WTC11 (cell line): ENCODE measurements at regions not wholly inside any gene's neighbourhood (a gene's known extent, or its start where the extent isn't known, plus 50 kb on each side); places are given as distances from the start of the nearest gene placed in this dataset.

Experiments used
- ATAC-seq: fragments of 200-7000 bp; cut with Tn5 transposase; 2 replicates; pipeline ENCODE4 v1.10.0; 2021; ENCODE audit warnings: mild to moderate bottlenecking, moderate library complexity
- CTCF ChIA-PET: fragments of 300-600 bp; sonication (Branson Sonifier 250); formaldehyde crosslinking; loops from one replicate; lab custom pipeline; 2021; ENCODE audit warnings: antibody characterized with exemption; lab: Charles Lee
- POLR2A ChIA-PET: fragments of 350-600 bp; sonication (Branson Sonifier 250); formaldehyde crosslinking; loops from one replicate; lab custom pipeline; 2021; ENCODE audit warnings: antibody characterized with exemption; lab: Charles Lee
- DNase-seq: peaks from one replicate; pipeline ENCODE4 v3.0.0; 2021; ENCODE audit warnings: low spot score
- H3K27ac Mint-ChIP-seq: 2 replicates; pipeline ENCODE4 v1.8.0; 2021; ENCODE audit warnings: mixed read lengths
- H3K27me3 Mint-ChIP-seq: 2 replicates; pipeline ENCODE4 v1.8.0; 2021; ENCODE audit warnings: low read depth, mild to moderate bottlenecking, moderate library complexity, mixed read lengths
- H3K36me3 Mint-ChIP-seq: 2 replicates; pipeline ENCODE4 v1.8.0; 2021; ENCODE audit warnings: mixed read lengths
- H3K4me1 Mint-ChIP-seq: 2 replicates; pipeline ENCODE4 v1.8.0; 2022; ENCODE audit warnings: mixed read lengths
- H3K4me3 Mint-ChIP-seq: 2 replicates; pipeline ENCODE4 v1.8.0; 2021; ENCODE audit warnings: mild to moderate bottlenecking, moderate library complexity, mixed read lengths
- H3K9me3 Mint-ChIP-seq: 2 replicates; pipeline ENCODE4 v1.8.0; 2021; ENCODE audit warnings: mixed read lengths
- CREB1 ChIP-seq: sonication (generic); formaldehyde crosslinking; IDR thresholded peaks from 2 replicates; pipeline ENCODE4 v1.8.0; 2023; ENCODE audit warnings: mild to moderate bottlenecking, missing genetic modification reagents
- CREM ChIP-seq: sonication (generic); formaldehyde crosslinking; IDR thresholded peaks from 2 replicates; pipeline ENCODE4 v1.8.1; 2022; ENCODE audit warnings: mild to moderate bottlenecking, missing genetic modification reagents, moderate library complexity
- ELF4 ChIP-seq: sonication (generic); formaldehyde crosslinking; IDR thresholded peaks from 2 replicates; pipeline ENCODE4 v1.8.1; 2022; ENCODE audit warnings: low read depth, mild to moderate bottlenecking, moderate library complexity, missing genetic modification reagents
- FOXJ3 ChIP-seq: sonication (generic); formaldehyde crosslinking; IDR thresholded peaks from 2 replicates; pipeline ENCODE4 v1.9.0; 2021; ENCODE audit warnings: missing genetic modification reagents, mild to moderate bottlenecking, borderline replicate concordance
- FOXK1 ChIP-seq: sonication (generic); formaldehyde crosslinking; IDR thresholded peaks from 2 replicates; pipeline ENCODE4 v1.8.0; 2022; ENCODE audit warnings: mild to moderate bottlenecking, moderate library complexity, missing genetic modification reagents
- GRHL2 ChIP-seq: fragments of 250-450 bp; sonication (Bioruptor Pico); IDR thresholded peaks from 2 replicates; pipeline ENCODE4 v1.8.0; 2022; ENCODE audit warnings: mild to moderate bottlenecking, moderate library complexity; ENCODE audit not compliant: insufficient replicate concordance, severe bottlenecking
- KAT7 ChIP-seq: sonication (generic); formaldehyde crosslinking; IDR thresholded peaks from 2 replicates; pipeline ENCODE4 v1.8.1; 2023; ENCODE audit warnings: missing genetic modification reagents, mild to moderate bottlenecking, borderline replicate concordance
- NR3C1 ChIP-seq: sonication (generic); formaldehyde crosslinking; conservative IDR thresholded peaks from 2 replicates; pipeline ENCODE4 v1.8.1; 2023; ENCODE audit warnings: low read depth, mild to moderate bottlenecking, missing genetic modification reagents
- SMAD4 ChIP-seq: sonication (generic); formaldehyde crosslinking; IDR thresholded peaks from 2 replicates; pipeline ENCODE4 v1.8.0; 2022; ENCODE audit warnings: mild to moderate bottlenecking, missing genetic modification reagents
- TCF7 ChIP-seq: sonication (generic); formaldehyde crosslinking; IDR thresholded peaks from 2 replicates; pipeline ENCODE4 v1.8.0; 2022; ENCODE audit warnings: mild to moderate bottlenecking, low read depth, missing genetic modification reagents, moderate library complexity
- TEAD1 ChIP-seq: sonication (generic); formaldehyde crosslinking; IDR thresholded peaks from 2 replicates; pipeline ENCODE4 v1.8.0; 2022; ENCODE audit warnings: mild to moderate bottlenecking, missing genetic modification reagents
- TEAD4 ChIP-seq: sonication (generic); formaldehyde crosslinking; IDR thresholded peaks from 2 replicates; pipeline ENCODE4 v1.8.0; 2022; ENCODE audit warnings: mild to moderate bottlenecking, missing genetic modification reagents
- TF ChIP-seq, protein P1 (sequence below): sonication (generic); formaldehyde crosslinking; IDR thresholded peaks from 2 replicates; pipeline ENCODE4 v1.8.0; 2023; ENCODE audit warnings: missing genetic modification reagents, mild to moderate bottlenecking, borderline replicate concordance
- TF ChIP-seq, protein P2 (sequence below): sonication (generic); formaldehyde crosslinking; IDR thresholded peaks from 2 replicates; pipeline ENCODE4 v1.8.0; 2023; ENCODE audit warnings: mild to moderate bottlenecking, missing genetic modification reagents
- TF ChIP-seq, protein P3 (sequence below): sonication (generic); formaldehyde crosslinking; IDR thresholded peaks from 2 replicates; pipeline ENCODE4 v1.8.1; 2023; ENCODE audit warnings: mild to moderate bottlenecking, missing genetic modification reagents, moderate library complexity
- TF ChIP-seq, protein P4 (sequence below): sonication (generic); formaldehyde crosslinking; IDR thresholded peaks from 2 replicates; pipeline ENCODE4 v1.8.0; 2022; ENCODE audit warnings: mild to moderate bottlenecking, missing genetic modification reagents
- TF ChIP-seq, protein P5 (sequence below): fragments of 250-450 bp; sonication (Bioruptor Pico); IDR thresholded peaks from 2 replicates; pipeline ENCODE4 v1.9.0; 2021; ENCODE audit warnings: mild to moderate bottlenecking

DNA sequence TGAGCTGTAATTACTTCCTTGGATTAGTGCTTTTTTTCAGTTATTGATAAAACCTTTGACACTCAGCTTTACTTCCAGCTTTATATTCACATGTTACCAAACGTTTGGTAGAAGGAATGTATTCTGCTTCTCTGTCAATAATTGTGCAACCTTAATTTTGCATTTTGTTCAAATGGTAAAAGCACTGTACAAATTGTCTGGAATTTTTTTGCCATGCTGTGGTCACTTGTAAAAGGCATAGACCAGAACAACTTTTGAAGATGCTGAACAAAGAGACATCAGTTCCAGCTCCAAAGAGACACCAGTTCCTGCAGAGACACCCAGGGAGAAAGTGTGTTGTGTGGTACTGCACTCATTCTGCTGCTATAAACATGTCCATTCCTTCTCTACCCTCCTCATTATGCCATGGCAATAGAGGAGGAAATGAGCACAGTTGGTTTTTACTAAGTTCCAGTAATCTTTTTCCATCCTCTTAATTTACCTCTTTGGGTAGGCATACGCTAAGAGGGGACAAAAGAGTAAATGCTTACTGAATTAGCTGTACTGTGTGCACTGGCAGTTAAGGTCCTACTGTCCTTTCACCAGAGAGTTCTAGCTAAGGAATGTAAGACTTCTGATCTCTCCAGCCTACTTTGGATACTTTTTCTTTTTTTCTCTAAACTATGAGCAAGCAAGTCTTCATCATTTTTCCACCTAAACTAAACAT, 387.4 kb downstream of the FGF10 start:
- ChIA-PET CTCF (no interaction called here), POLR2A (interaction anchor here (0.7 kb wide), 1 partner anchor 73 kb away, joined by 3 read pairs; no protein-coding TSS in a partner anchor)
- Mint-ChIP-seq H3K4me3 (no peak overlapping the region), H3K27ac (no peak overlapping the region), H3K36me3 (no peaks in the 10 kb centered on the region), H3K9me3 (peaks cover 22% of the 10 kb centered on the region), H3K27me3 (no peaks in the 10 kb centered on the region), H3K4me1 (peaks cover 12% of the 10 kb centered on the region)
- TF ChIP-seq KAT7 (CRISPR knock-in tag) (no peak), TEAD4 (CRISPR knock-in tag) (no peak), FOXJ3 (CRISPR knock-in tag) (no peak), TEAD1 (CRISPR knock-in tag) (no peak), ELF4 (no peak), SMAD4 (CRISPR knock-in tag) (no peak)
- TF ChIP-seq, protein P1, sequence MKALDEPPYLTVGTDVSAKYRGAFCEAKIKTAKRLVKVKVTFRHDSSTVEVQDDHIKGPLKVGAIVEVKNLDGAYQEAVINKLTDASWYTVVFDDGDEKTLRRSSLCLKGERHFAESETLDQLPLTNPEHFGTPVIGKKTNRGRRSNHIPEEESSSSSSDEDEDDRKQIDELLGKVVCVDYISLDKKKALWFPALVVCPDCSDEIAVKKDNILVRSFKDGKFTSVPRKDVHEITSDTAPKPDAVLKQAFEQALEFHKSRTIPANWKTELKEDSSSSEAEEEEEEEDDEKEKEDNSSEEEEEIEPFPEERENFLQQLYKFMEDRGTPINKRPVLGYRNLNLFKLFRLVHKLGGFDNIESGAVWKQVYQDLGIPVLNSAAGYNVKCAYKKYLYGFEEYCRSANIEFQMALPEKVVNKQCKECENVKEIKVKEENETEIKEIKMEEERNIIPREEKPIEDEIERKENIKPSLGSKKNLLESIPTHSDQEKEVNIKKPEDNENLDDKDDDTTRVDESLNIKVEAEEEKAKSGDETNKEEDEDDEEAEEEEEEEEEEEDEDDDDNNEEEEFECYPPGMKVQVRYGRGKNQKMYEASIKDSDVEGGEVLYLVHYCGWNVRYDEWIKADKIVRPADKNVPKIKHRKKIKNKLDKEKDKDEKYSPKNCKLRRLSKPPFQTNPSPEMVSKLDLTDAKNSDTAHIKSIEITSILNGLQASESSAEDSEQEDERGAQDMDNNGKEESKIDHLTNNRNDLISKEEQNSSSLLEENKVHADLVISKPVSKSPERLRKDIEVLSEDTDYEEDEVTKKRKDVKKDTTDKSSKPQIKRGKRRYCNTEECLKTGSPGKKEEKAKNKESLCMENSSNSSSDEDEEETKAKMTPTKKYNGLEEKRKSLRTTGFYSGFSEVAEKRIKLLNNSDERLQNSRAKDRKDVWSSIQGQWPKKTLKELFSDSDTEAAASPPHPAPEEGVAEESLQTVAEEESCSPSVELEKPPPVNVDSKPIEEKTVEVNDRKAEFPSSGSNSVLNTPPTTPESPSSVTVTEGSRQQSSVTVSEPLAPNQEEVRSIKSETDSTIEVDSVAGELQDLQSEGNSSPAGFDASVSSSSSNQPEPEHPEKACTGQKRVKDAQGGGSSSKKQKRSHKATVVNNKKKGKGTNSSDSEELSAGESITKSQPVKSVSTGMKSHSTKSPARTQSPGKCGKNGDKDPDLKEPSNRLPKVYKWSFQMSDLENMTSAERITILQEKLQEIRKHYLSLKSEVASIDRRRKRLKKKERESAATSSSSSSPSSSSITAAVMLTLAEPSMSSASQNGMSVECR (CRISPR knock-in tag): no peak
- TF ChIP-seq, protein P2, sequence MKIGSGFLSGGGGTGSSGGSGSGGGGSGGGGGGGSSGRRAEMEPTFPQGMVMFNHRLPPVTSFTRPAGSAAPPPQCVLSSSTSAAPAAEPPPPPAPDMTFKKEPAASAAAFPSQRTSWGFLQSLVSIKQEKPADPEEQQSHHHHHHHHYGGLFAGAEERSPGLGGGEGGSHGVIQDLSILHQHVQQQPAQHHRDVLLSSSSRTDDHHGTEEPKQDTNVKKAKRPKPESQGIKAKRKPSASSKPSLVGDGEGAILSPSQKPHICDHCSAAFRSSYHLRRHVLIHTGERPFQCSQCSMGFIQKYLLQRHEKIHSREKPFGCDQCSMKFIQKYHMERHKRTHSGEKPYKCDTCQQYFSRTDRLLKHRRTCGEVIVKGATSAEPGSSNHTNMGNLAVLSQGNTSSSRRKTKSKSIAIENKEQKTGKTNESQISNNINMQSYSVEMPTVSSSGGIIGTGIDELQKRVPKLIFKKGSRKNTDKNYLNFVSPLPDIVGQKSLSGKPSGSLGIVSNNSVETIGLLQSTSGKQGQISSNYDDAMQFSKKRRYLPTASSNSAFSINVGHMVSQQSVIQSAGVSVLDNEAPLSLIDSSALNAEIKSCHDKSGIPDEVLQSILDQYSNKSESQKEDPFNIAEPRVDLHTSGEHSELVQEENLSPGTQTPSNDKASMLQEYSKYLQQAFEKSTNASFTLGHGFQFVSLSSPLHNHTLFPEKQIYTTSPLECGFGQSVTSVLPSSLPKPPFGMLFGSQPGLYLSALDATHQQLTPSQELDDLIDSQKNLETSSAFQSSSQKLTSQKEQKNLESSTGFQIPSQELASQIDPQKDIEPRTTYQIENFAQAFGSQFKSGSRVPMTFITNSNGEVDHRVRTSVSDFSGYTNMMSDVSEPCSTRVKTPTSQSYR: no peak
- TF ChIP-seq, protein P3, sequence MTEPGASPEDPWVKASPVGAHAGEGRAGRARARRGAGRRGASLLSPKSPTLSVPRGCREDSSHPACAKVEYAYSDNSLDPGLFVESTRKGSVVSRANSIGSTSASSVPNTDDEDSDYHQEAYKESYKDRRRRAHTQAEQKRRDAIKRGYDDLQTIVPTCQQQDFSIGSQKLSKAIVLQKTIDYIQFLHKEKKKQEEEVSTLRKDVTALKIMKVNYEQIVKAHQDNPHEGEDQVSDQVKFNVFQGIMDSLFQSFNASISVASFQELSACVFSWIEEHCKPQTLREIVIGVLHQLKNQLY (CRISPR knock-in tag): no peak
- TF ChIP-seq, protein P4, sequence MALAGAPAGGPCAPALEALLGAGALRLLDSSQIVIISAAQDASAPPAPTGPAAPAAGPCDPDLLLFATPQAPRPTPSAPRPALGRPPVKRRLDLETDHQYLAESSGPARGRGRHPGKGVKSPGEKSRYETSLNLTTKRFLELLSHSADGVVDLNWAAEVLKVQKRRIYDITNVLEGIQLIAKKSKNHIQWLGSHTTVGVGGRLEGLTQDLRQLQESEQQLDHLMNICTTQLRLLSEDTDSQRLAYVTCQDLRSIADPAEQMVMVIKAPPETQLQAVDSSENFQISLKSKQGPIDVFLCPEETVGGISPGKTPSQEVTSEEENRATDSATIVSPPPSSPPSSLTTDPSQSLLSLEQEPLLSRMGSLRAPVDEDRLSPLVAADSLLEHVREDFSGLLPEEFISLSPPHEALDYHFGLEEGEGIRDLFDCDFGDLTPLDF: no peak
- DNase-seq (no peak), ATAC-seq (no peak)

DNA sequence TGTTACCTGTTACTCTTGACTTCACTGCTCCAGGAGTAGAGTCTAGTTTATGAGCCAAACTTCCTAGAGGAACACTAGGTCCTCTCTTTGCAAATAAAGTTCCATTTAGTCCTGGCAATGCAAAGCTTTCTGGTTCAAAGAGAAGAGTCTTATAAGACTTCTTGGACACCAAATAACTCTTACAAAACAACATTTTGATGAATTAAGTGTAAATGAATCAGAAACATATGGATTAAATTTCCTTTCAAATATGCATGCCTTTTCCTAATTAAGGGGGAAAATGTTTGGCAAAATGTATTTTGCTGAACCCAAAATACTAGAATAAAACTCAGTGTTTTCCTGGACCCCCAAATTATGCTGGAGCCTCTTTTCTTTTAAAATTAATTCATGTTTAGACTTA, 388.0 kb downstream of the FGF10 start:
- H3K9me3 Mint-ChIP-seq: peaks cover 16% of the 10 kb centered on the region
- H3K36me3 Mint-ChIP-seq: no peaks in the 10 kb centered on the region
- H3K27me3 Mint-ChIP-seq: no peaks in the 10 kb centered on the region
- no peak overlapping the region for H3K27ac Mint-ChIP-seq
- ChIA-PET CTCF (no interaction called here), POLR2A (interaction anchor here (0.7 kb wide), 1 partner anchor 74 kb away, joined by 3 read pairs; no protein-coding TSS in a partner anchor)
- ATAC-seq: no peak
- H3K4me1 Mint-ChIP-seq: peaks cover 13% of the 10 kb centered on the region
- H3K4me3 Mint-ChIP-seq: no peak overlapping the region
- no peak for DNase-seq
- TF ChIP-seq CREB1 (CRISPR knock-in tag) (no peak), TCF7 (no peak), CREM (CRISPR knock-in tag) (no peak), FOXK1 (CRISPR knock-in tag) (no peak), GRHL2 (CRISPR knock-in tag) (no peak), NR3C1 (CRISPR knock-in tag) (no peak)
- TF ChIP-seq, protein P5, sequence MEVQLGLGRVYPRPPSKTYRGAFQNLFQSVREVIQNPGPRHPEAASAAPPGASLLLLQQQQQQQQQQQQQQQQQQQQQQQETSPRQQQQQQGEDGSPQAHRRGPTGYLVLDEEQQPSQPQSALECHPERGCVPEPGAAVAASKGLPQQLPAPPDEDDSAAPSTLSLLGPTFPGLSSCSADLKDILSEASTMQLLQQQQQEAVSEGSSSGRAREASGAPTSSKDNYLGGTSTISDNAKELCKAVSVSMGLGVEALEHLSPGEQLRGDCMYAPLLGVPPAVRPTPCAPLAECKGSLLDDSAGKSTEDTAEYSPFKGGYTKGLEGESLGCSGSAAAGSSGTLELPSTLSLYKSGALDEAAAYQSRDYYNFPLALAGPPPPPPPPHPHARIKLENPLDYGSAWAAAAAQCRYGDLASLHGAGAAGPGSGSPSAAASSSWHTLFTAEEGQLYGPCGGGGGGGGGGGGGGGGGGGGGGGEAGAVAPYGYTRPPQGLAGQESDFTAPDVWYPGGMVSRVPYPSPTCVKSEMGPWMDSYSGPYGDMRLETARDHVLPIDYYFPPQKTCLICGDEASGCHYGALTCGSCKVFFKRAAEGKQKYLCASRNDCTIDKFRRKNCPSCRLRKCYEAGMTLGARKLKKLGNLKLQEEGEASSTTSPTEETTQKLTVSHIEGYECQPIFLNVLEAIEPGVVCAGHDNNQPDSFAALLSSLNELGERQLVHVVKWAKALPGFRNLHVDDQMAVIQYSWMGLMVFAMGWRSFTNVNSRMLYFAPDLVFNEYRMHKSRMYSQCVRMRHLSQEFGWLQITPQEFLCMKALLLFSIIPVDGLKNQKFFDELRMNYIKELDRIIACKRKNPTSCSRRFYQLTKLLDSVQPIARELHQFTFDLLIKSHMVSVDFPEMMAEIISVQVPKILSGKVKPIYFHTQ (CRISPR knock-in tag): no peak
- TF ChIP-seq, protein P1 (CRISPR knock-in tag): no peak
